Esophagus muscularis mucosa (tissue), 4 donors: ENCODE measurements at regions not wholly inside any gene's neighbourhood (a gene's known extent, or its start where the extent isn't known, plus 50 kb on each side); places are given as distances from the start of the nearest gene placed in this dataset.

ENCODE experiments used
- EP300 ChIP-seq: sonication (generic); formaldehyde crosslinking; IDR thresholded peaks from one replicate; pipeline ENCODE4 v1.6.1; 2017; ENCODE audit warnings: antibody characterized with exemption
- POLR2A ChIP-seq: fragments of 450-650 bp; IDR thresholded peaks from one replicate; pipeline ENCODE4 v1.6.1; 2017; ENCODE audit warnings: antibody characterized with exemption, moderate library complexity, mild to moderate bottlenecking, low read depth
- POLR2AphosphoS5 ChIP-seq, 2 donors: sonication (generic); formaldehyde crosslinking; IDR thresholded peaks; one replicate each; pipeline ENCODE4 v1.6.1; 2017; ENCODE audit warnings: antibody characterized with exemption in 2 of 2
- TF ChIP-seq, protein P1 (sequence below), 3 experiments: fragments of 200-600 bp in 2 of 3; fragments of 450-650 bp in 1 of 3; sonication (generic) in 2 of 3; IDR thresholded peaks; one replicate each; pipeline ENCODE4 v1.5.1; 2017 to 2019; ENCODE audit warnings: antibody characterized with exemption in 3 of 3, mild to moderate bottlenecking in 2 of 3, moderate library complexity in 1 of 3

DNA sequence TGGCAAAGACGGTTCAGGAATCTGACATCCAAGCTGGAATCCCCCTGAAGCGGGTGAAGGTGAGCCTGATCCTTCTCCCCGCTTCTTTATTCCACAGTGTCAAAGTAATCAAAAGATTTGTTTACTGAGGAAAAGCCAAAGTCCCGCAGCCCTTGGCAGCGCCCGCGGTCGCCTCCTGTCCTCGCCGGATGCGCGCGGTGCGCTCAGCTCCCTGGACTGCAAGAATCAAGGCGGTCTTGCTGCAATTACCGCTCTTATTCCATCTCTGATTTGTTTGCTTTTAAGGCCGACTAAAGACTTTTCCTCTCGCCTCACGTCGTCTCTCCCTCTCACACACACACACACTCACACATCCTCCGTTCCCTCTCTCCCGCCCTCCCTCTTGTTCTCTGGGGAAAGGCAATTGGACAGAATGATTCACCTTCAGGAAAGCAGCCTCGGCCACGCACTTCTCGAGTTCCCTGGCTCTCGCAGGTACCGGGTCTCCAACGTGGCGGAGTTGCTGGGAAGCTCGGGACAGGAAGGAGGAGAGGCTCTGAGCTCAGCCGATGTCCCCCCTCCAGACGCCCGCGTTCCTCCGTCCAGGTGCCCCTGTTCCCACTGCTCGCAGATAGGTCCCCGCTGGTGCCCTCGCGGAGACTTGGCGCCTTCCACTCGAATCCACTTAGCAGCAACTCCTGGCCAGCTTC, 68.6 kb upstream of the USP15 start:
- TF ChIP-seq, protein P1, sequence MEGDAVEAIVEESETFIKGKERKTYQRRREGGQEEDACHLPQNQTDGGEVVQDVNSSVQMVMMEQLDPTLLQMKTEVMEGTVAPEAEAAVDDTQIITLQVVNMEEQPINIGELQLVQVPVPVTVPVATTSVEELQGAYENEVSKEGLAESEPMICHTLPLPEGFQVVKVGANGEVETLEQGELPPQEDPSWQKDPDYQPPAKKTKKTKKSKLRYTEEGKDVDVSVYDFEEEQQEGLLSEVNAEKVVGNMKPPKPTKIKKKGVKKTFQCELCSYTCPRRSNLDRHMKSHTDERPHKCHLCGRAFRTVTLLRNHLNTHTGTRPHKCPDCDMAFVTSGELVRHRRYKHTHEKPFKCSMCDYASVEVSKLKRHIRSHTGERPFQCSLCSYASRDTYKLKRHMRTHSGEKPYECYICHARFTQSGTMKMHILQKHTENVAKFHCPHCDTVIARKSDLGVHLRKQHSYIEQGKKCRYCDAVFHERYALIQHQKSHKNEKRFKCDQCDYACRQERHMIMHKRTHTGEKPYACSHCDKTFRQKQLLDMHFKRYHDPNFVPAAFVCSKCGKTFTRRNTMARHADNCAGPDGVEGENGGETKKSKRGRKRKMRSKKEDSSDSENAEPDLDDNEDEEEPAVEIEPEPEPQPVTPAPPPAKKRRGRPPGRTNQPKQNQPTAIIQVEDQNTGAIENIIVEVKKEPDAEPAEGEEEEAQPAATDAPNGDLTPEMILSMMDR (IDR thresholded peaks at IDR 0.05) = no peak
- TF ChIP-seq POLR2AphosphoS5 (IDR thresholded peaks at IDR 0.05) (no peak), POLR2A (no peak), EP300 (no peak)
